HG03378 (cell line): ENCODE measurements at regions not wholly inside any gene's neighbourhood (a gene's known extent, or its start where the extent isn't known, plus 50 kb on each side); places are given as distances from the start of the nearest gene placed in this dataset.
"Not testable (repeated sequence)": the region's sequence is repeated elsewhere in the genome, so short reads cannot be mapped to it uniquely, and the experiment has no call there.

Source experiments
- ATAC-seq: cut with Tn5 transposase; IDR thresholded peaks from one replicate; pipeline ENCODE4 v1.9.1; 2021; ENCODE audit warnings: mild to moderate bottlenecking, moderate library complexity; ENCODE audit not compliant: unreplicated experiment

- ATAC-seq = no peak
Observed at GRCh38 chr1:67482733-67483482, 52.7 kb upstream of the SERBP1 start.

GRCh38 chr1:67484492-67484891 lies 54.3 kb upstream of the SERBP1 start:
- no peak for ATAC-seq

GRCh38 chr1:67485046-67485811 lies 55.0 kb upstream of the SERBP1 start:
- ATAC-seq = no peak

GRCh38 chr1:67489643-67490042 lies 59.4 kb upstream of the SERBP1 start:
- ATAC-seq = peak; percentile 84

GRCh38 chr1:67491280-67491679 lies 61.1 kb upstream of the SERBP1 start:
- ATAC-seq = no peak

- no peak for ATAC-seq
Observed at GRCh38 chr1:67493148-67493547, 62.9 kb upstream of the SERBP1 start.

GRCh38 chr1:67495327-67495726 lies 65.1 kb upstream of the SERBP1 start:
- no peak for ATAC-seq

GRCh38 chr1:67496329-67496728 lies 66.1 kb upstream of the SERBP1 start:
- no peak for ATAC-seq

GRCh38 chr1:67500413-67500959 lies 70.3 kb upstream of the SERBP1 start:
- peak; percentile 99 for ATAC-seq

GRCh38 chr1:67503974-67504373 lies 73.8 kb upstream of the SERBP1 start:
- no peak for ATAC-seq

- not testable (repeated sequence) for ATAC-seq
Observed at GRCh38 chr1:67513392-67514294, 83.4 kb upstream of the SERBP1 start.

GRCh38 chr1:67514300-67514699 lies 84.1 kb upstream of the SERBP1 start:
- ATAC-seq = no peak

GRCh38 chr1:67514786-67515185 lies 84.6 kb upstream of the SERBP1 start:
- ATAC-seq = no peak

GRCh38 chr1:67515324-67516080 lies 85.3 kb upstream of the SERBP1 start:
- ATAC-seq = no peak

- ATAC-seq = no peak
Observed at GRCh38 chr1:67517046-67517445, 86.8 kb upstream of the SERBP1 start.

GRCh38 chr1:67522001-67522441 lies 91.8 kb upstream of the SERBP1 start:
- no peak for ATAC-seq

GRCh38 chr1:67522793-67523192 lies 92.6 kb upstream of the SERBP1 start:
- ATAC-seq = no peak

GRCh38 chr1:67524143-67525052 lies 94.2 kb upstream of the SERBP1 start:
- ATAC-seq = no peak
